HCT116 (cell line): ENCODE measurements at regions not wholly inside any gene's neighbourhood (a gene's known extent, or its start where the extent isn't known, plus 50 kb on each side); places are given as distances from the start of the nearest gene placed in this dataset.

ENCODE experiments used
- ATAC-seq: fragments of 200-7000 bp; cut with Tn5 transposase; 2 replicates; pipeline ENCODE4 v1.9.1; 2020; ENCODE audit warnings: mild to moderate bottlenecking, moderate library complexity
- BruUV-seq: library from RNA; stranded (reverse); fragments of 400-500 nt; replicated peaks from 2 replicates; lab custom pipeline; 2021; lab: Mats Ljungman, UMichigan
- CTCF ChIA-PET: fragments of 300-600 bp; sonication (Branson Sonifier 250); formaldehyde crosslinking; loops from one replicate; lab custom pipeline; 2021; ENCODE audit warnings: antibody characterized with exemption; lab: Charles Lee
- POLR2A ChIA-PET: fragments of 300-600, 350-600 bp; sonication (Branson Sonifier 250); formaldehyde crosslinking; loops from one replicate; lab custom pipeline; 2021; ENCODE audit warnings: antibody characterized with exemption; lab: Charles Lee
- RAD21 ChIA-PET, 2 experiments: fragments of 300-600 bp; sonication (Branson Sonifier 250); formaldehyde crosslinking; loops; one replicate each; lab custom pipeline; 2023; ENCODE audit warnings: low total read pairs in 2 of 2; ENCODE audit not compliant: uncharacterized antibody in 2 of 2, unreplicated experiment in 2 of 2, low non-redundant PET in 1 of 2; lab: Charles Lee
- DNase-seq: peaks from one replicate; pipeline ENCODE4 v3.0.0-alpha.2; 2010; ENCODE audit warnings: low read depth, low spot score
- H2AFZ ChIP-seq: fragments of 200-600 bp; shearing (Covaris generic), sonication (generic); 2 replicates; pipeline ENCODE4 v1.6.1; 2017; ENCODE audit warnings: low read depth, mixed run types, mixed read lengths, antibody characterized with exemption, low read length; ENCODE audit not compliant: poor library complexity, severe bottlenecking
- H3K27ac ChIP-seq: 2 replicates; pipeline ENCODE4 v1.5.1; 2012; ENCODE audit warnings: low read depth, low read length
- H3K27me3 ChIP-seq: fragments of 200-600 bp; sonication (generic); 2 replicates; pipeline ENCODE4 v1.6.1; 2016; ENCODE audit warnings: mixed run types, low read length, mixed read lengths; ENCODE audit not compliant: insufficient read depth
- H3K36me3 ChIP-seq, 2 experiments: fragments of 200-500 bp in 1 of 2; fragments of 200-600 bp in 1 of 2; sonication (Bioruptor generic) in 1 of 2; sonication (generic) in 1 of 2; 2 replicates each; pipeline versions ENCODE4 v1.5.1 to v1.6.1; 2014 to 2016; ENCODE audit warnings: low read length in 2 of 2, inconsistent platforms in 1 of 2, mixed read lengths in 1 of 2, mixed run types in 1 of 2; ENCODE audit not compliant: insufficient read depth in 2 of 2, control insufficient read depth in 1 of 2
- H3K4me1 ChIP-seq, 2 experiments: fragments of 200-600 bp in 1 of 2; sonication (generic) in 1 of 2; 2 replicates each; pipeline versions ENCODE4 v1.5.1 to v1.6.1; 2012 to 2017; ENCODE audit warnings: low read length in 2 of 2, inconsistent platforms in 1 of 2, mild to moderate bottlenecking in 1 of 2, mixed read lengths in 1 of 2, mixed run types in 1 of 2, moderate library complexity in 1 of 2; ENCODE audit not compliant: insufficient read depth in 2 of 2, control insufficient read depth in 1 of 2
- H3K4me2 ChIP-seq: fragments of 200-600 bp; sonication (generic); 2 replicates; pipeline ENCODE4 v1.6.1; 2017; ENCODE audit warnings: mixed run types, low read length, mixed read lengths
- H3K4me3 ChIP-seq, 2 experiments: fragments of 200-600 bp in 1 of 2; sonication (generic) in 1 of 2; replicated peaks in 1 of 2; 2 replicates each; pipeline ENCODE4 v1.5.1; 2011 to 2016; ENCODE audit warnings: low read length in 2 of 2, control low read depth in 1 of 2, low read depth in 1 of 2, mild to moderate bottlenecking in 1 of 2, mixed read lengths in 1 of 2, mixed run types in 1 of 2
- H3K79me2 ChIP-seq: fragments of 200-600 bp; sonication (generic); 2 replicates; pipeline ENCODE4 v1.6.1; 2017; ENCODE audit warnings: mild to moderate bottlenecking, mixed run types, low read length, moderate library complexity, mixed read lengths; ENCODE audit not compliant: insufficient read depth
- H3K9ac ChIP-seq: fragments of 200-600 bp; sonication (generic); 2 replicates; pipeline ENCODE4 v1.6.1; 2016; ENCODE audit warnings: low read length, mixed read lengths
- H3K9me2 ChIP-seq: fragments of 200-600 bp; sonication (generic), shearing (Covaris generic); 2 replicates; pipeline ENCODE4 v1.6.1; 2017; ENCODE audit warnings: mixed run types, mild to moderate bottlenecking, moderate library complexity; ENCODE audit not compliant: insufficient read depth
- H3K9me3 ChIP-seq, 2 experiments: fragments of 200-500 bp in 1 of 2; fragments of 200-600 bp in 1 of 2; sonication (Bioruptor generic) in 1 of 2; sonication (generic) in 1 of 2; 2 replicates each; pipeline ENCODE4 v1.6.1; 2014 to 2017; ENCODE audit warnings: low read length in 2 of 2, mixed read lengths in 2 of 2, inconsistent platforms in 1 of 2, low read depth in 1 of 2, mild to moderate bottlenecking in 1 of 2, mixed run types in 1 of 2, moderate library complexity in 1 of 2; ENCODE audit not compliant: control insufficient read depth in 1 of 2, insufficient read depth in 1 of 2
- H4K20me1 ChIP-seq: fragments of 200-600 bp; sonication (generic), shearing (Covaris generic); 2 replicates; pipeline ENCODE4 v1.6.1; 2017; ENCODE audit warnings: mixed run types, mild to moderate bottlenecking, moderate library complexity; ENCODE audit not compliant: insufficient read depth
- ATF3 ChIP-seq: IDR thresholded peaks from 2 replicates; pipeline ENCODE4 v1.6.1; 2012
- CTCF ChIP-seq, 3 experiments: fragments of 200-600 bp in 1 of 3; sonication (generic) in 1 of 3; IDR thresholded peaks in 2 of 3; conservative IDR thresholded peaks in 1 of 3; 2 replicates each; pipeline ENCODE4 v1.5.1; 2012 to 2017; ENCODE audit warnings: low read depth in 2 of 3, low read length in 2 of 3, antibody characterized with exemption in 1 of 3, borderline replicate concordance in 1 of 3, control low read depth in 1 of 3, mild to moderate bottlenecking in 1 of 3, mixed read lengths in 1 of 3, mixed run types in 1 of 3, moderate library complexity in 1 of 3; ENCODE audit not compliant: insufficient read depth in 1 of 3
- ELF1 ChIP-seq: IDR thresholded peaks from 2 replicates; pipeline ENCODE4 v1.6.1; 2012; ENCODE audit warnings: low read depth, borderline replicate concordance
- FOSL1 ChIP-seq: IDR thresholded peaks from 2 replicates; pipeline ENCODE4 v1.6.1; 2012; ENCODE audit warnings: low read depth
- JUND ChIP-seq: IDR thresholded peaks from 2 replicates; pipeline ENCODE4 v1.6.1; 2012
- POLR2A ChIP-seq: IDR thresholded peaks from 2 replicates; pipeline ENCODE4 v1.7.0; 2011; ENCODE audit warnings: borderline replicate concordance; ENCODE audit not compliant: insufficient read depth, insufficient read length; ENCODE audit errors: extremely low read depth
- POLR2AphosphoS5 ChIP-seq: IDR thresholded peaks from 2 replicates; pipeline ENCODE4 v1.6.1; 2011; ENCODE audit warnings: mild to moderate bottlenecking, low read depth, low read length, moderate library complexity
- SP1 ChIP-seq: IDR thresholded peaks from 2 replicates; pipeline ENCODE4 v1.6.1; 2012; ENCODE audit warnings: low read depth
- ZNF274 ChIP-seq: fragments of 200-500 bp; sonication (Bioruptor generic); IDR thresholded peaks from 2 replicates; pipeline ENCODE4 v1.6.1; 2014; ENCODE audit warnings: mild to moderate bottlenecking, low read depth, low read length, inconsistent platforms
- intact Hi-C: fragments of 100-400 bp; cut with micrococcal nuclease; formaldehyde crosslinking; loops from 2 replicates; pipeline ENCODE4 v1.10.0; 2022
- TF ChIP-seq, protein P1 (sequence below): IDR thresholded peaks from 2 replicates; pipeline ENCODE4 v1.6.1; 2012

GRCh38 chr14:43031598-43031997 lies 1424.9 kb downstream of the LRFN5 start:
- Histone ChIP-seq H3K79me2 (no peaks in the 10 kb centered on the region), H3K4me3 (no peak overlapping the region), H3K36me3 (no peaks in the 10 kb centered on the region), H3K4me2 (no peak overlapping the region), H4K20me1 (no peaks in the 10 kb centered on the region; the same call in 1 of the 2 replicates), H3K27me3 (no peaks in the 10 kb centered on the region), H3K4me1 (no peaks in the 10 kb centered on the region), H3K9ac (no peak overlapping the region), H3K9me3 (no peaks in the 10 kb centered on the region), H3K9me2 (no peaks in the 10 kb centered on the region), H2AFZ (no peak overlapping the region), H3K27ac (no peak overlapping the region)
- DNase-seq (no peak), ATAC-seq (no peak)
- ChIA-PET CTCF (no interaction called here), POLR2A (no interaction called here), RAD21 (no interaction called here)
- no TSS peak for BruUV-seq
- intact Hi-C loops, result no loop called here
- no peak for TF ChIP-seq ELF1
- no peak for TF ChIP-seq POLR2A
- no peak for TF ChIP-seq ZNF274
- TF ChIP-seq JUND, result no peak
- no peak for TF ChIP-seq POLR2AphosphoS5
- TF ChIP-seq, all 23 proteins: peak for 0

- intact Hi-C loops, result no loop called here
- no peak overlapping the region for H3K4me3 ChIP-seq
- DNase-seq, result no peak
These were observed 1415.6 kb downstream of the LRFN5 start for GRCh38 chr14:43022094-43022800.

More at GRCh38 chr14:43022094-43022800, 1415.6 kb downstream of the LRFN5 start:
- RAD21 ChIA-PET, result no interaction called here
- no TSS peak for BruUV-seq
- no peak for ATAC-seq
- Histone ChIP-seq H4K20me1 (no peaks in the 10 kb centered on the region), H3K36me3 (no peaks in the 10 kb centered on the region), H3K79me2 (no peaks in the 10 kb centered on the region), H3K27me3 (no peaks in the 10 kb centered on the region), H2AFZ (no peak overlapping the region), H3K4me1 (no peaks in the 10 kb centered on the region), H3K9me3 (no peaks in the 10 kb centered on the region; a peak in 2 of 4 replicates), H3K4me2 (no peak overlapping the region), H3K27ac (no peak overlapping the region), H3K9me2 (no peaks in the 10 kb centered on the region), H3K9ac (no peak overlapping the region)
- TF ChIP-seq CTCF (IDR thresholded peaks at IDR 0.05 in 2 of 3, conservative IDR thresholded peaks at IDR 0.05 in 1 of 3; ENCODE audit: borderline replicate concordance in 1 of 3, insufficient read depth in 1 of 3, low read depth in 2 of 3, low read length in 2 of 3), result no peak
- no peak for TF ChIP-seq ATF3
- TF ChIP-seq JUND, result no peak
- TF ChIP-seq, protein P1, sequence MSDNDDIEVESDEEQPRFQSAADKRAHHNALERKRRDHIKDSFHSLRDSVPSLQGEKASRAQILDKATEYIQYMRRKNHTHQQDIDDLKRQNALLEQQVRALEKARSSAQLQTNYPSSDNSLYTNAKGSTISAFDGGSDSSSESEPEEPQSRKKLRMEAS, result no peak
- TF ChIP-seq SP1, result no peak
- TF ChIP-seq FOSL1, result no peak
- POLR2A ChIA-PET, result no interaction called here
- CTCF ChIA-PET, result no interaction called here
